Thoracic aorta (tissue), 2 donors: ENCODE measurements at regions not wholly inside any gene's neighbourhood (a gene's known extent, or its start where the extent isn't known, plus 50 kb on each side); places are given as distances from the start of the nearest gene placed in this dataset.

ENCODE experiments used
- ATAC-seq: fragments of 150-250 bp; one replicate; pipeline ENCODE4 v1.8.0; 2017; ENCODE audit warnings: low read depth; ENCODE audit not compliant: insufficient number of reproducible peaks, low FRiP score
- DNase-seq: peaks from one replicate; pipeline ENCODE4 v3.0.0-alpha.2; 2020; ENCODE audit warnings: low spot score
- H3K27ac ChIP-seq, 2 donors: fragments of 200-600 bp; sonication (generic); 1 replicate in 1 of 2; 2 replicates in 1 of 2; pipeline ENCODE4 v1.5.1; 2016; ENCODE audit warnings: mild to moderate bottlenecking in 2 of 2, moderate library complexity in 2 of 2
- H3K27me3 ChIP-seq: fragments of 200-600 bp; sonication (generic); replicated peaks from 2 replicates; pipeline ENCODE4 v1.6.0; 2016; ENCODE audit warnings: mild to moderate bottlenecking; ENCODE audit not compliant: insufficient read depth
- H3K36me3 ChIP-seq: fragments of 200-600 bp; sonication (generic); one replicate; pipeline ENCODE4 v1.5.1; 2016
- H3K4me1 ChIP-seq, 2 donors: fragments of 200-600 bp; sonication (generic); 1 replicate in 1 of 2; 2 replicates in 1 of 2; pipeline versions ENCODE4 v1.5.1 to v1.6.0; 2016; ENCODE audit warnings: low read depth in 2 of 2, mild to moderate bottlenecking in 1 of 2; ENCODE audit not compliant: control insufficient read depth in 1 of 2
- H3K4me3 ChIP-seq: fragments of 200-600 bp; sonication (generic); 2 replicates; pipeline ENCODE4 v1.5.1; 2016; ENCODE audit warnings: mild to moderate bottlenecking
- H3K9me3 ChIP-seq: fragments of 200-600 bp; sonication (generic); 2 replicates; pipeline ENCODE4 v1.5.1; 2016
- TF ChIP-seq, protein P1 (sequence below): fragments of 200-600 bp; sonication (generic); IDR thresholded peaks from one replicate; pipeline ENCODE4 v1.5.1; 2019; ENCODE audit warnings: antibody characterized with exemption

DNA sequence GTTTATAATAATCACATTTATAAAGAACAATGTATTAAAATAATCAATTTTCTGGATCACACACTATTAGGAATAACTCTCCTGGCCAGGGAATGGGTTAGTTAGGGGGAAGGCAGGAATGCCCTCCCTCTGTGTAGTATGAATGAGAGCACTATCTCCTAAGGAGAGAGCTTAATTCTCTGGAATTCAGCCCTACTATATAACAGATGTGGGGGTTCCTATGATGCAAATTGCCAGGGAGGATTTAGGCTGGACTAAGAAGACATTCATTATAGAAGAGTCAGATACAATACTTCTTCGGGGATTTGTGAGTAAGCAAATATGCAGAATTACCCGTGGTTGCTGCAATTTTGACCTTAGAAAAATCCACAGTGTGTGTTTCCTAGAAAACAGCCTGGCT is 250.1 kb upstream of the VRK2 start:
- ATAC-seq, result no peak
- no peaks in the 10 kb centered on the region for H3K36me3 ChIP-seq
- H3K27ac ChIP-seq, result no peak overlapping the region
- TF ChIP-seq, protein P1, sequence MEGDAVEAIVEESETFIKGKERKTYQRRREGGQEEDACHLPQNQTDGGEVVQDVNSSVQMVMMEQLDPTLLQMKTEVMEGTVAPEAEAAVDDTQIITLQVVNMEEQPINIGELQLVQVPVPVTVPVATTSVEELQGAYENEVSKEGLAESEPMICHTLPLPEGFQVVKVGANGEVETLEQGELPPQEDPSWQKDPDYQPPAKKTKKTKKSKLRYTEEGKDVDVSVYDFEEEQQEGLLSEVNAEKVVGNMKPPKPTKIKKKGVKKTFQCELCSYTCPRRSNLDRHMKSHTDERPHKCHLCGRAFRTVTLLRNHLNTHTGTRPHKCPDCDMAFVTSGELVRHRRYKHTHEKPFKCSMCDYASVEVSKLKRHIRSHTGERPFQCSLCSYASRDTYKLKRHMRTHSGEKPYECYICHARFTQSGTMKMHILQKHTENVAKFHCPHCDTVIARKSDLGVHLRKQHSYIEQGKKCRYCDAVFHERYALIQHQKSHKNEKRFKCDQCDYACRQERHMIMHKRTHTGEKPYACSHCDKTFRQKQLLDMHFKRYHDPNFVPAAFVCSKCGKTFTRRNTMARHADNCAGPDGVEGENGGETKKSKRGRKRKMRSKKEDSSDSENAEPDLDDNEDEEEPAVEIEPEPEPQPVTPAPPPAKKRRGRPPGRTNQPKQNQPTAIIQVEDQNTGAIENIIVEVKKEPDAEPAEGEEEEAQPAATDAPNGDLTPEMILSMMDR, result no peak
- no peaks in the 10 kb centered on the region for H3K27me3 ChIP-seq
- H3K4me3 ChIP-seq, result no peak overlapping the region
- peaks cover 8% of the 10 kb centered on the region for H3K9me3 ChIP-seq
- no peak for DNase-seq
- H3K4me1 ChIP-seq, result no peaks in the 10 kb centered on the region

DNA sequence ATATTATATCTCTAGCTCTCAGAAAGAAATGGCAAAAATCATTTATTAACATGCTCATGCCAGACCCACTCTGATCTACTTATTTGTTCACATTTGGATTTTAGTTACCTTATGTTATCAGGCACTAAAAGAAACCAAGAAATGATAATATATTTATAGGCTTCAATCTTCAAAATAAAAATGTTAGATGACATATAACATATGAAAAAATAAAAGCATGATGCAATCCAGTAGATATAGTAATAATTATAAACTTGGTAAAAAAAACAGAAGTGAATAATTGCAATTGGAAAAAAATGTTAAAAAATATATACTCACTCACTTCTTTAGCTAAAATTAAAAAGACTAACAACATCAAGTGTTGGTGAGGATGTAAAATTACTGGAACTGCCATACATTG is 248.3 kb upstream of the VRK2 start:
- DNase-seq, result no peak
- TF ChIP-seq, protein P1, result no peak
- H3K4me3 ChIP-seq, result no peak overlapping the region
- ATAC-seq, result no peak
- H3K27ac ChIP-seq, result no peak overlapping the region
- no peaks in the 10 kb centered on the region for H3K4me1 ChIP-seq
- no peaks in the 10 kb centered on the region for H3K27me3 ChIP-seq
- H3K9me3 ChIP-seq, result peaks cover 5% of the 10 kb centered on the region
- H3K36me3 ChIP-seq, result no peaks in the 10 kb centered on the region

DNA sequence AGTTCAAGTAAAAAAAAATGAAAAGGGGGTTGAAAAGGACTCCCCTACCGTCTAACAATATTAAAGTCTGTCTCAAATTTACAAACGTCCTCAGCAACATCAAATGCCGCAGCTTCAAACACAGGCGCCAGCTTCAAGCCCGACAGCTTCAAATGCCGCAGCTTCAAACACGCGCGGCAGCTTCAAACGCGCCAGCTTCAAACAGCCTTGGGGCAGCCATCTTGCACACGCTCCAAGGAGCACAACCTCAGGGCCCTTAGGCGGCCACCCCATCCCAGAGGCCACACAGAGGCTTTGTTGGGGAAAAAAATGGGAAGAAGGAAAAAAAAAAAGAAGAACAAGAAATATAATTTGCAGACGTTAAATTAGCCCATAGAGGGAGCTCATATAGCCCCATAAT is 244.4 kb upstream of the VRK2 start:
- H3K4me1 ChIP-seq, result no peaks in the 10 kb centered on the region
- H3K27me3 ChIP-seq, result no peaks in the 10 kb centered on the region
- no peak for DNase-seq
- H3K9me3 ChIP-seq, result peaks cover 5% of the 10 kb centered on the region
- ATAC-seq, result no peak
- no peak overlapping the region for H3K4me3 ChIP-seq
- no peaks in the 10 kb centered on the region for H3K36me3 ChIP-seq
- TF ChIP-seq, protein P1, result no peak
- H3K27ac ChIP-seq, result no peak overlapping the region

DNA sequence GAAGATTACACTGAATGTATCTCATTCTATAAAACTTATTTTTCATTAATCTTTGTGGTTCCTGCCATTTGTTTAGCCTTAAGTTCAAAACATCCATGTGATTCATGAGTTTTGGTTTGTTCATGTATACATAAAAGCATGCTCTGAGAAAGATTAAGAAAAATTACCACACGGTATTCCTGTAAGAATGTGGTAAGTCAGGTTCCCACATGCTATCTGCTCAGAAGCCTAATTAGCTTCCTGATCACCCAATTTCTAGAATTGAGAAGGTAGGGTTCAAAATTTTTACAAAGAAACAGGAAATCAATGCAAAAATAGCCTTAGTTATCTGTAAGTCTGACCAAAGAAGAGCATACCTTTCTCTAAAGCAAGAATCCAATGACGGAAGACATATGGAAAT is 241.6 kb upstream of the VRK2 start:
- H3K36me3 ChIP-seq, result no peaks in the 10 kb centered on the region
- DNase-seq, result no peak
- TF ChIP-seq, protein P1, result no peak

DNA sequence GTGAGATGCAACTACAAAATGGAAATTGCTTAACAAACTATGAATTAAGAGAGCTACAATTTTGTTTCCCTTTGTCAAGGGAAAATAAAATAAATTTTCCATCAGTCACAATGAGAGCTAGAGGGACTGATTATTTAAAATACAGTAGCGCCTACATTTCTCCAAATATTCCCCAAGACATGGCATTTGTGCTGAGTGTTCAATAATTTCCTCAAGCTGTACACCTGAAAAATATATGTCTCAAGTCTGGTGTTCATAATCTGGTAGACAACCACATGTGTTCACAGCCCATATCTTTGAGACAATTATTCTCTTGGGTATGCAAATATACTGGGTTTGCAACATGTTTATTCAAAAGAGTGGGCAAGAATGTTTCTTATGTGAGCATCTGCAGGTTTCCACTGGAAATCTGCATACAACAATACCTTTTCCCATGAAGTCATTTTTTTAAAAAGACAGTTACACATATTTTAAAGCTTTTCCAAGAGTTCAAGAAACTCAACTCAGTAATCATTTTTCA is 240.1 kb upstream of the VRK2 start:
- no peaks in the 10 kb centered on the region for H3K27me3 ChIP-seq
- H3K4me1 ChIP-seq, result no peaks in the 10 kb centered on the region
- TF ChIP-seq, protein P1, result no peak
- H3K9me3 ChIP-seq, result no peaks in the 10 kb centered on the region
- H3K4me3 ChIP-seq, result no peak overlapping the region
- H3K27ac ChIP-seq, result no peak overlapping the region
- no peaks in the 10 kb centered on the region for H3K36me3 ChIP-seq
- DNase-seq (no peak), ATAC-seq (no peak)

More for the DNA sequence above, 241.6 kb upstream of the VRK2 start:
- H3K9me3 ChIP-seq, result no peaks in the 10 kb centered on the region
- H3K4me3 ChIP-seq, result no peak overlapping the region
- no peak for ATAC-seq
- no peaks in the 10 kb centered on the region for H3K27me3 ChIP-seq
- no peak overlapping the region for H3K27ac ChIP-seq
- H3K4me1 ChIP-seq, result no peaks in the 10 kb centered on the region
